CD14-positive monocyte (primary cell): ENCODE measurements at regions not wholly inside any gene's neighbourhood (a gene's known extent, or its start where the extent isn't known, plus 50 kb on each side); places are given as distances from the start of the nearest gene placed in this dataset.

Source experiments
- DNase-seq, 3 donors: peaks; one replicate each; pipeline ENCODE4 v3.0.0-alpha.2; 2011 to 2022
- H2AFZ ChIP-seq: 2 replicates; pipeline ENCODE4 v1.6.0; 2012; ENCODE audit warnings: mild to moderate bottlenecking, low read depth, low read length, inconsistent platforms; ENCODE audit not compliant: insufficient read depth, poor library complexity, severe bottlenecking
- H3K27ac ChIP-seq, 2 donors: 1 replicate in 1 of 2; 2 replicates in 1 of 2; pipeline ENCODE4 v1.5.1; 2012 to 2013; ENCODE audit warnings: low read length in 2 of 2, control low read depth in 1 of 2, inconsistent platforms in 1 of 2, low read depth in 1 of 2, mild to moderate bottlenecking in 1 of 2
- H3K27me3 ChIP-seq, 2 donors: one replicate each; pipeline versions ENCODE4 v1.6.0 to v1.6.1; 2011 to 2013; ENCODE audit warnings: low read length in 2 of 2; ENCODE audit not compliant: control insufficient read depth in 2 of 2, insufficient read depth in 2 of 2
- H3K36me3 ChIP-seq, 2 donors: replicated peaks in 1 of 2; 1 replicate in 1 of 2; 2 replicates in 1 of 2; pipeline versions ENCODE4 v1.5.1 to v1.6.1; 2012 to 2013; ENCODE audit warnings: low read length in 2 of 2, control low read depth in 1 of 2, inconsistent platforms in 1 of 2, mild to moderate bottlenecking in 1 of 2; ENCODE audit not compliant: insufficient read depth in 2 of 2, control insufficient read depth in 1 of 2
- H3K4me1 ChIP-seq, 2 donors: 1 replicate in 1 of 2; 2 replicates in 1 of 2; pipeline versions ENCODE4 v1.5.1 to v1.6.1; 2012 to 2013; ENCODE audit warnings: low read length in 2 of 2, control low read depth in 1 of 2, inconsistent platforms in 1 of 2, mild to moderate bottlenecking in 1 of 2, moderate library complexity in 1 of 2; ENCODE audit not compliant: insufficient read depth in 2 of 2, control insufficient read depth in 1 of 2
- H3K4me2 ChIP-seq: replicated peaks from 2 replicates; pipeline ENCODE3; 2012; ENCODE audit warnings: low read length, moderate library complexity, mild to moderate bottlenecking; ENCODE audit not compliant: poor library complexity, severe bottlenecking; ENCODE audit errors: extremely low read depth
- H3K4me3 ChIP-seq, 3 experiments: fragments of 200-600 bp in 1 of 3; sonication (generic) in 1 of 3; replicated peaks in 1 of 3; 1 replicate in 2 of 3; 2 replicates in 1 of 3; pipeline ENCODE4 v1.5.1; 2011 to 2013; ENCODE audit warnings: low read length in 3 of 3, mild to moderate bottlenecking in 3 of 3, control low read depth in 2 of 3, low read depth in 2 of 3, inconsistent platforms in 1 of 3, moderate library complexity in 1 of 3
- H3K79me2 ChIP-seq: 2 replicates; pipeline ENCODE4 v1.6.0; 2012; ENCODE audit warnings: mild to moderate bottlenecking, control low read depth, inconsistent platforms, low read length, moderate library complexity; ENCODE audit not compliant: insufficient read depth
- H3K9ac ChIP-seq: 2 replicates; pipeline ENCODE4 v1.6.0; 2017; ENCODE audit warnings: low read length, mild to moderate bottlenecking; ENCODE audit not compliant: insufficient read depth, poor library complexity, severe bottlenecking
- H3K9me3 ChIP-seq, 2 donors: replicated peaks in 1 of 2; 1 replicate in 1 of 2; 2 replicates in 1 of 2; pipeline versions ENCODE4 v1.5.1 to v1.6.1; 2012 to 2013; ENCODE audit warnings: low read length in 2 of 2, control low read depth in 1 of 2; ENCODE audit not compliant: control insufficient read depth in 1 of 2, insufficient read depth in 1 of 2
- H4K20me1 ChIP-seq: 2 replicates; pipeline ENCODE4 v1.6.0; 2012; ENCODE audit warnings: mild to moderate bottlenecking, low read length, control low read depth, moderate library complexity; ENCODE audit not compliant: insufficient read depth
- H3K27ac Mint-ChIP-seq, 7 donors: one replicate each; pipeline ENCODE4 v1.8.0; 2020; ENCODE audit warnings: mild to moderate bottlenecking in 7 of 7, mixed read lengths in 7 of 7, moderate library complexity in 6 of 7, inconsistent platforms in 2 of 7
- H3K27me3 Mint-ChIP-seq, 3 donors: one replicate each; pipeline ENCODE4 v1.8.0; 2021 to 2022; ENCODE audit warnings: low read depth in 3 of 3, mild to moderate bottlenecking in 3 of 3, mixed read lengths in 3 of 3, moderate library complexity in 3 of 3, inconsistent platforms in 1 of 3
- H3K36me3 Mint-ChIP-seq, 2 donors: one replicate each; pipeline ENCODE4 v1.8.0; 2020; ENCODE audit warnings: mixed read lengths in 2 of 2, inconsistent platforms in 1 of 2, mild to moderate bottlenecking in 1 of 2
- H3K4me1 Mint-ChIP-seq: one replicate; pipeline ENCODE4 v1.8.0; 2020; ENCODE audit warnings: mild to moderate bottlenecking, mixed read lengths
- H3K4me3 Mint-ChIP-seq, 2 donors: one replicate each; pipeline ENCODE4 v1.8.0; 2020; ENCODE audit warnings: mild to moderate bottlenecking in 2 of 2, mixed read lengths in 2 of 2, moderate library complexity in 1 of 2
- H3K9me3 Mint-ChIP-seq, 7 donors: one replicate each; pipeline ENCODE4 v1.8.0; 2020 to 2022; ENCODE audit warnings: mixed read lengths in 7 of 7, mild to moderate bottlenecking in 6 of 7, moderate library complexity in 6 of 7, inconsistent platforms in 2 of 7
- WGBS: methylation state at CpG from one replicate; pipeline ENCODE4 v1.1.5; 2013; ENCODE audit warnings: missing lambda C conversion rate; ENCODE audit not compliant: insufficient coverage; 5-methylcytosine and 5-hydroxymethylcytosine counted together
- intact Hi-C, 2 donors: fragments of 100-400 bp; cut with micrococcal nuclease; formaldehyde crosslinking; loops; one replicate each; pipeline versions ENCODE4 v1.15.0 to v1.15.1; 2023
- TF ChIP-seq, protein P1 (sequence below): fragments of 200-600 bp; IDR thresholded peaks from one replicate; pipeline ENCODE4 v1.8.0; 2022; ENCODE audit warnings: antibody characterized with exemption, mild to moderate bottlenecking

DNA sequence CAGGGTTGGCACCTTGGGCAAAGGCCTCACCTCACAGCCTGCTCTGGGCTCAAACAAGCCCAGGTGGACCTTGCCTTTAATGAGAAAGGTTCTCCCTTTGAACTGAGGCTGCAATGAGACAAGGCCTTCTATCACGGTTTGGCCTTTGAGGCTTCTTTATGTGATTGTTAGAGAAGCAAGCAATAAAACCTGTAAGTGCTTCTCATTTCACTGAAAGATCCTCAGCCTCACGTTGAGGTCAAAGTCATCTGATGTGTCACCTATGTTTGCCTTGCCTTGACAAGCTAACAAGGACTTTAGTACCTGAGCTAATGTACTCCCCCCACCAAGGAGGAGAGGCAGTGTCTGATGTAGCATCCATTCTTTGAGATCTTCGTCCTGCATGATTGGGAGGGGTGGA lies 155.9 kb upstream of the RBM19 start:
- Histone ChIP-seq H3K27me3 (no peaks in the 10 kb centered on the region), H3K4me2 (no peak overlapping the region), H2AFZ (no peak overlapping the region), H3K36me3 (no peaks in the 10 kb centered on the region), H4K20me1 (no peaks in the 10 kb centered on the region), H3K4me3 (no peak overlapping the region), H3K79me2 (no peaks in the 10 kb centered on the region), H3K27ac (no peak overlapping the region), H3K4me1 (no peaks in the 10 kb centered on the region), H3K9ac (no peak overlapping the region), H3K9me3 (no peaks in the 10 kb centered on the region)
- DNase-seq: no peak
- Mint-ChIP-seq H3K27ac (no peak overlapping the region), H3K4me1 (no peaks in the 10 kb centered on the region), H3K36me3 (no peaks in the 10 kb centered on the region), H3K27me3 (peaks cover 0 to 7% (median 5%) of the 10 kb centered on the region in 3 donors), H3K4me3 (no peak overlapping the region), H3K9me3 (peaks cover 0 to 5% (median 0%) of the 10 kb centered on the region in 7 donors)
- intact Hi-C loops: no loop called here
- no CpG with 5 or more reads among the region's 3 CpGs for WGBS
- TF ChIP-seq, protein P1, sequence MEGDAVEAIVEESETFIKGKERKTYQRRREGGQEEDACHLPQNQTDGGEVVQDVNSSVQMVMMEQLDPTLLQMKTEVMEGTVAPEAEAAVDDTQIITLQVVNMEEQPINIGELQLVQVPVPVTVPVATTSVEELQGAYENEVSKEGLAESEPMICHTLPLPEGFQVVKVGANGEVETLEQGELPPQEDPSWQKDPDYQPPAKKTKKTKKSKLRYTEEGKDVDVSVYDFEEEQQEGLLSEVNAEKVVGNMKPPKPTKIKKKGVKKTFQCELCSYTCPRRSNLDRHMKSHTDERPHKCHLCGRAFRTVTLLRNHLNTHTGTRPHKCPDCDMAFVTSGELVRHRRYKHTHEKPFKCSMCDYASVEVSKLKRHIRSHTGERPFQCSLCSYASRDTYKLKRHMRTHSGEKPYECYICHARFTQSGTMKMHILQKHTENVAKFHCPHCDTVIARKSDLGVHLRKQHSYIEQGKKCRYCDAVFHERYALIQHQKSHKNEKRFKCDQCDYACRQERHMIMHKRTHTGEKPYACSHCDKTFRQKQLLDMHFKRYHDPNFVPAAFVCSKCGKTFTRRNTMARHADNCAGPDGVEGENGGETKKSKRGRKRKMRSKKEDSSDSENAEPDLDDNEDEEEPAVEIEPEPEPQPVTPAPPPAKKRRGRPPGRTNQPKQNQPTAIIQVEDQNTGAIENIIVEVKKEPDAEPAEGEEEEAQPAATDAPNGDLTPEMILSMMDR: no peak

DNA sequence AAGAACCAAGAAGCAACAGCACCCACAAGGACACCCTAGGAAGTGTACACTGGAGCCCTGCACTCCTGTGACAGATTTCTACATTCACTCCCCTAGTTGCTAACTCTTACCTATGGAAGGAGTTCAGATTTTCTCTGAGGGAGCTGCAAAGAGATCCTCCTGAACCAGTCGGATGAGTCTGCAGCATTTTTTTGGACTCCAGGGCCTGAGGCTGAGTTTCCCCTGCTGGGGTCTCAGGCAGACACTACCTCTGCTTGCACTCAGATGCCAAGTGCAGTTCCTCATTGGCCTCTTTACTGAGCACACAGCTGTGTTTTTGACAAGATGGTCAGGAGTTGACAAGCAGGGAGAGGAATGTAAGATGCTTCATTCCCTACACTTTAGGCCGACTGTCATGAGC lies 153.2 kb upstream of the RBM19 start:
- Histone ChIP-seq H3K4me3 (no peak overlapping the region), H3K79me2 (no peaks in the 10 kb centered on the region), H2AFZ (no peak overlapping the region), H3K4me2 (no peak overlapping the region), H3K9me3 (peaks cover 0 to 4% of the 10 kb centered on the region in 2 donors), H3K27ac (no peak overlapping the region), H3K27me3 (no peaks in the 10 kb centered on the region), H3K4me1 (no peaks in the 10 kb centered on the region), H3K9ac (no peak overlapping the region), H4K20me1 (no peaks in the 10 kb centered on the region), H3K36me3 (no peaks in the 10 kb centered on the region)
- Mint-ChIP-seq H3K27ac (no peak overlapping the region), H3K4me3 (no peak overlapping the region), H3K36me3 (no peaks in the 10 kb centered on the region), H3K4me1 (no peaks in the 10 kb centered on the region), H3K9me3 (peaks cover 0 to 12% (median 3%) of the 10 kb centered on the region in 7 donors), H3K27me3 (peaks cover 0 to 4% (median 3%) of the 10 kb centered on the region in 3 donors)
- no peak for DNase-seq
- TF ChIP-seq, protein P1: no peak
- intact Hi-C loops: no loop called here
- WGBS: 70% methylated on average over 1 of the region's 2 CpGs
